Colonic mucosa (tissue), 4 donors: ENCODE measurements at regions not wholly inside any gene's neighbourhood (a gene's known extent, or its start where the extent isn't known, plus 50 kb on each side); places are given as distances from the start of the nearest gene placed in this dataset.

Experiments
- DNase-seq: peaks from one replicate; pipeline ENCODE4 v3.0.0-alpha.2; 2020
- H3K27ac ChIP-seq: fragments of 200-600 bp; one replicate; pipeline ENCODE4 v1.8.0; 2021
- H3K27me3 ChIP-seq: fragments of 200-600 bp; one replicate; pipeline ENCODE4 v1.8.0; 2021
- H3K36me3 ChIP-seq: fragments of 200-600 bp; one replicate; pipeline ENCODE4 v1.8.0; 2021
- H3K4me1 ChIP-seq: fragments of 200-600 bp; one replicate; pipeline ENCODE4 v1.8.0; 2021; ENCODE audit warnings: mild to moderate bottlenecking
- H3K4me3 ChIP-seq: fragments of 200-600 bp; one replicate; pipeline ENCODE4 v1.8.0; 2021
- H3K9ac ChIP-seq, 2 donors: one replicate each; pipeline ENCODE4 v1.7.0; 2013; ENCODE audit warnings: control low read depth in 2 of 2, low read depth in 2 of 2, low read length in 2 of 2
- H3K9me3 ChIP-seq: fragments of 200-600 bp; one replicate; pipeline ENCODE4 v1.8.0; 2021
- intact Hi-C: fragments of 100-400 bp; cut with DNase I; formaldehyde crosslinking; loops from one replicate; pipeline ENCODE4 v1.14.1; 2022
- TF ChIP-seq, protein P1 (sequence below): fragments of 200-600 bp; IDR thresholded peaks from one replicate; pipeline ENCODE4 v1.8.0; 2022; ENCODE audit warnings: antibody characterized with exemption, mild to moderate bottlenecking
- donor health status: healthy.
- donor health status: DM: no; HTN: no; CAD: no.
- donor health status: DM: no; HTN: no; CAD: no.

DNA sequence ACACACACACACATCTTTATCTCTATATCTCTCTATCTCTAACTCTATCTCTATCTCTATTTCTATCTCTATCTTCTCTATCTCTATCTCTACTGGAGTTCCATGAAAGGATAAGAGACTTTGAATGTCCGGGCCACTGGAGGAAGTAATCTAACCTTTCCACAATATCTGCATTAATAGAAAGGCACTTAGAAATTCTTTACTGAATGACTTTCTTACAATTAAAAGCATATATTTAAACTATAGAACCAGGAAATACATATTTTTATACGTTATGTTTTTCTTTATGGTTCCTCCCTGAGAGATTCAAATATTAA is 234.9 kb downstream of the TRIB2 start:
- Histone ChIP-seq H3K9me3 (no peaks in the 10 kb centered on the region), H3K9ac (no peak overlapping the region), H3K4me3 (no peak overlapping the region), H3K27ac (no peak overlapping the region), H3K27me3 (no peaks in the 10 kb centered on the region), H3K36me3 (no peaks in the 10 kb centered on the region), H3K4me1 (no peaks in the 10 kb centered on the region)
- intact Hi-C loops, result no loop called here
- TF ChIP-seq, protein P1, sequence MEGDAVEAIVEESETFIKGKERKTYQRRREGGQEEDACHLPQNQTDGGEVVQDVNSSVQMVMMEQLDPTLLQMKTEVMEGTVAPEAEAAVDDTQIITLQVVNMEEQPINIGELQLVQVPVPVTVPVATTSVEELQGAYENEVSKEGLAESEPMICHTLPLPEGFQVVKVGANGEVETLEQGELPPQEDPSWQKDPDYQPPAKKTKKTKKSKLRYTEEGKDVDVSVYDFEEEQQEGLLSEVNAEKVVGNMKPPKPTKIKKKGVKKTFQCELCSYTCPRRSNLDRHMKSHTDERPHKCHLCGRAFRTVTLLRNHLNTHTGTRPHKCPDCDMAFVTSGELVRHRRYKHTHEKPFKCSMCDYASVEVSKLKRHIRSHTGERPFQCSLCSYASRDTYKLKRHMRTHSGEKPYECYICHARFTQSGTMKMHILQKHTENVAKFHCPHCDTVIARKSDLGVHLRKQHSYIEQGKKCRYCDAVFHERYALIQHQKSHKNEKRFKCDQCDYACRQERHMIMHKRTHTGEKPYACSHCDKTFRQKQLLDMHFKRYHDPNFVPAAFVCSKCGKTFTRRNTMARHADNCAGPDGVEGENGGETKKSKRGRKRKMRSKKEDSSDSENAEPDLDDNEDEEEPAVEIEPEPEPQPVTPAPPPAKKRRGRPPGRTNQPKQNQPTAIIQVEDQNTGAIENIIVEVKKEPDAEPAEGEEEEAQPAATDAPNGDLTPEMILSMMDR, result no peak
- DNase-seq, result no peak

DNA sequence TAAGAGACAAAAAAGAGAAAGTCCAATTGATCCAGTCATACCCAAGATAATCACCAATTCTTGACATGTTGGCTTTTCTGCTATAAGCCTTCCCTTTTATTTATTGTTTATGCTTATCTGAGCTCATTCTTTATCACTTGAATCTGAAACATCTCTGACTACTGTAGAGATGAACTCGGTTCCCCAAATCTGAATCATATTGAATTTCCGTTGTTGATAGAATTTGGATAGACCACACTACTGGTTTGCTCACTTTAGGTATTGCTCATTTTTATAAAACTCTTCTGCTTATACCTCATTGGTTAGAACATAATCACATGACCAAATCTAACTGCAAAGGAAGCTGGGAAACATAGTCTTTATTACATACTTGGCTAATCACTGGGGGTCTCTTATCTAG is 236.9 kb downstream of the TRIB2 start:
- H3K4me3 ChIP-seq, result no peak overlapping the region
- intact Hi-C loops, result no loop called here
- H3K4me1 ChIP-seq, result no peaks in the 10 kb centered on the region
- H3K9me3 ChIP-seq, result no peaks in the 10 kb centered on the region
- no peak for DNase-seq
- no peak overlapping the region for H3K27ac ChIP-seq
- H3K27me3 ChIP-seq, result no peaks in the 10 kb centered on the region
- H3K9ac ChIP-seq, result no peak overlapping the region
- TF ChIP-seq, protein P1, result no peak
- H3K36me3 ChIP-seq, result no peaks in the 10 kb centered on the region

DNA sequence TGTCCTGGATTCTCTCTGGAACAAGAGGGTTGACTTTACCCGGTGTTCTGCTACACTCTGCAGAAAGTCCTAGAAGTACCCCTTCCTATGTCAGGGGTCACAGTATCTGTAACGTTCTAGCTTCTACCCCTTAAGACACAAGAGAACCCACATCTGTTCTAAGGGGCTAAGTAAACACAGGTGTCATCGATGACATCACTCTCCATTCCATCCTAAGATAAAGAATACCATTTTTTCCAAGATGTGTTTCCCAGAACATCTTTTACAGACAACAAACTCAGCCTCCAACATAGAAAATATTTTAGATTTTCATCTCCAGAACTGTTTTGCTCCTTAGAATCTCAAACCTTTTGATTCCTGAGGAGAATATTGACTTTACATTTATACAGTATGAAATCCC is 239.1 kb downstream of the TRIB2 start:
- Histone ChIP-seq H3K9me3 (no peaks in the 10 kb centered on the region), H3K9ac (no peak overlapping the region), H3K27ac (no peak overlapping the region), H3K27me3 (no peaks in the 10 kb centered on the region), H3K4me1 (no peaks in the 10 kb centered on the region), H3K4me3 (no peak overlapping the region), H3K36me3 (no peaks in the 10 kb centered on the region)
- intact Hi-C loops, result no loop called here
- TF ChIP-seq, protein P1, result no peak
- no peak for DNase-seq

DNA sequence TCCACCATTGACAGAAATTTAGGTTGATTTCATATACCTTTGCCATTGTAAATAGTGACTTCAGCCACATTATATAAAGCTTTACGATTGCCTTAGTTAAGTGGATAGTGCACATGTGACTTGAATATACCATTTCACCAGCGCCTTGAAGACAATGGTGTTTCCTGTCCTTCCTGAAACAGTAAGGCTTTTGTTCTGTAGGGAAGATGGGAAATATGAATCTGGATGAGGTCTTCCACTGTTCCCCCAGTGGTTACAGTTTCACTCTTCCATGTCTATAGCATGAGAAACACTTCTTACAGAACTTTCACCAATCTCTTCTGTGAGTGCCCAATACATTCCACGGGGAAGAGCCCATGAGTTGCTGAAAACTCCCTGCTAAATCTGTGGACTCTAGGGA is 240.5 kb downstream of the TRIB2 start:
- TF ChIP-seq, protein P1, result no peak
- H3K4me3 ChIP-seq, result no peak overlapping the region
- intact Hi-C loops, result no loop called here
- H3K27ac ChIP-seq, result no peak overlapping the region
- H3K36me3 ChIP-seq, result no peaks in the 10 kb centered on the region
- H3K27me3 ChIP-seq, result no peaks in the 10 kb centered on the region
- H3K4me1 ChIP-seq, result no peaks in the 10 kb centered on the region
- H3K9ac ChIP-seq, result no peak overlapping the region
- DNase-seq, result no peak
- no peaks in the 10 kb centered on the region for H3K9me3 ChIP-seq

DNA sequence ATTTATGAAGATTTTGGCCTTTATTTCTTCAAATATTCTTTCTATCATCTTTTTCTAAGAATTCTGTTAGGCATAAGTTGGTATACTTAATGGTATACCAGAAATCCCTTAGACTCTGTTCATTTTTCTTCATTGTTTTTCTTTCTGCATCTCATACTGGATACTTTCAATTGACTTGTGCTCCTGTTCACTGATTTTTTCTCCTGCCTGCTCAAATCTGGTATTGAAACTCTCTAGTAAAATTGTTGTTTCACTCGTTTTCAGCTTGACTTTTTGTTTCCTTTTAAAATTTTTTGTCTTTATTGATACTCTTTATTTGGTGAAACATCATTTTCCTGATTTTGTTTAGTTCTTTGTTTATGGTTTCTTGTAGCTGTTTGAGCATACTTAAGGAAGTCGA is 243.2 kb downstream of the TRIB2 start:
- H3K27me3 ChIP-seq, result no peaks in the 10 kb centered on the region
- no peaks in the 10 kb centered on the region for H3K36me3 ChIP-seq
- no peak overlapping the region for H3K27ac ChIP-seq
- TF ChIP-seq, protein P1, result no peak
- no peak overlapping the region for H3K9ac ChIP-seq
- no peak overlapping the region for H3K4me3 ChIP-seq
- no peak for DNase-seq
- no peaks in the 10 kb centered on the region for H3K9me3 ChIP-seq
- no peaks in the 10 kb centered on the region for H3K4me1 ChIP-seq
- intact Hi-C loops, result no loop called here

DNA sequence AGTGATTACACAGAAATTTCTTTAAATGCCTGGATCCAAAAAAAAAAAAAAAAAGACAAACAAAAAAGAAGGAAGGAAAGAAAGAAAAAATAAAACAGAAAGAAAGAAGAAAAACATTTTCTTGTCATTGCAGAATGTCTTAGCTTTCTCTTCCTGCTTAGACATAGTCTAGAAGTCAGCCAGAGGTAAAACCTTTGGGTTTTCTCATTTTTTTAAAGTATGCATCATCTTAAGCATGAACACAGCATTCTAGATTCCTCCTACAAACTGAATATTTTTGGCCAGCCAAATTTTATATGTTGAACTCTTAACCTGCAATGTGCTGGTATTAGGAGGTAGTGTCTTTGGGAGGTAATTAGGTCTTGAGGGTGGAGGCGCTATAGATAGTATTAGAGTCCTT is 243.9 kb downstream of the TRIB2 start:
- no peak for DNase-seq
- no peak overlapping the region for H3K4me3 ChIP-seq
- no peaks in the 10 kb centered on the region for H3K27me3 ChIP-seq
- no peak overlapping the region for H3K9ac ChIP-seq
- no peak overlapping the region for H3K27ac ChIP-seq
- intact Hi-C loops, result no loop called here
- H3K4me1 ChIP-seq, result no peaks in the 10 kb centered on the region
- TF ChIP-seq, protein P1, result no peak
- no peaks in the 10 kb centered on the region for H3K36me3 ChIP-seq
- H3K9me3 ChIP-seq, result no peaks in the 10 kb centered on the region
